ES-I3 (cell line): ENCODE measurements at regions not wholly inside any gene's neighbourhood (a gene's known extent, or its start where the extent isn't known, plus 50 kb on each side); places are given as distances from the start of the nearest gene placed in this dataset.

Experiments
- H3K36me3 ChIP-seq: 2 replicates; pipeline ENCODE4 v1.6.1; 2013; ENCODE audit warnings: mild to moderate bottlenecking, low read length, control low read depth, moderate library complexity; ENCODE audit not compliant: insufficient read depth
- H3K4me1 ChIP-seq: 2 replicates; pipeline ENCODE4 v1.6.1; 2013; ENCODE audit warnings: mild to moderate bottlenecking, control low read depth, low read length; ENCODE audit not compliant: insufficient read depth
- H3K9ac ChIP-seq: 2 replicates; pipeline ENCODE4 v1.6.1; 2013; ENCODE audit warnings: low read depth, mild to moderate bottlenecking, low read length, moderate library complexity
- H3K9me3 ChIP-seq: 2 replicates; pipeline ENCODE4 v1.6.1; 2013; ENCODE audit warnings: mild to moderate bottlenecking, low read length, moderate library complexity; ENCODE audit not compliant: control insufficient read depth, insufficient read depth

DNA sequence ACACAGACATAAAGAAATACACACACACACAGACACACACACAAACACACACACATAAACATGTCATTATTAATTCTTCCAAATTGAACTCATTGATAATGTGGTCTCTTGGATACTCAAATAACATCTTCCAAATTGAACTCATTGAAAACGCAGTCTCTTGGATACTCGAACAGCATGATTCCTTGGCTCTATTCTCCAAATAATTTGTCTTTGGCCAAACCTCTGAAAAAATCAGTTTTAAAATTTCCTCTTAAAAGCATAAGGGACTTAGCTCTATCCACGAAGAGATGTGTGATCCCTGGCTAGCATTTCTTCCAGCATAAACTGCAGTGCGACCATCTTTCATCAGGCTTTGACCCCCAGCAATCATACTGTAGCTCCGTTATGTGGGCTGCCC is 296.6 kb downstream of the IRX2 start:
- no peak overlapping the region for H3K9ac ChIP-seq
- no peaks in the 10 kb centered on the region for H3K36me3 ChIP-seq
- H3K9me3 ChIP-seq, result no peaks in the 10 kb centered on the region
- no peaks in the 10 kb centered on the region for H3K4me1 ChIP-seq

DNA sequence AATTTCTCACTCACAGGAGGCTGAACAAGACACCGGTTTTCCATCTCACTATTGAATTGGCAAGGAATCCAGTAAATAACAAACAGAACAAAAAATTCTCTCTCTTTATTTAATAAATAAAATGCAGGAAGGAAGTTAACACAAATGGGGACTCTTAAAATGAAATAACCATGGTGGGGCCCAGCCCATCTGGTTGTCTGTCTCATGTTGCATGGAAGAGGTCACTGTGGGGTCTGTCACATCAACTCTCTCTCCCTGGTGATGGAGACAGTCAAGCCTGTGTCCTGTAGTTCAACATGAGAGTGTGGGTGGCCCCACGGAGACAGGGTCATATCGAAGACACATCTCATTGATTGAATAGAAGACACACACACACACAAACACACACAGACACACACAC is 297.7 kb downstream of the IRX2 start:
- Histone ChIP-seq H3K9ac (no peak overlapping the region), H3K36me3 (no peaks in the 10 kb centered on the region), H3K9me3 (no peaks in the 10 kb centered on the region), H3K4me1 (no peaks in the 10 kb centered on the region)

DNA sequence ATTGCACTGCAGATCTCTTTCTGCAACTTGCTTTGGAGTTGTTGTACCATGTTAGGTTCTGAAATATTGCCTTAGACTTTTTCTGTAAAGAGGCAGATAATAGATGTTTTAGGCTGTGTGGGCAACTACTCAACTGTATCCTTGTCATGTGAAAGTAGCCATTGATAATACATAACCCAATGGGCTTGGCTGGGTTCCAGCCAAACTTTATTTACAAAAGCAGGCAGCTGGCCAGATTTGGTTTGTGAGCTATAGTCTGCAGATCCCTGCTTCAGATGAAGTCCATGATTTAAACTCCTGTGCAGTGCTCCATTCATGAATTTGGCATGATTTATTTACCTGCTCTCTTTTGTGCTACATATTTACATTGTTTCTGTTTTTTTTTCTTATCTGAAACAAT is 300.4 kb downstream of the IRX2 start:
- no peaks in the 10 kb centered on the region for H3K4me1 ChIP-seq
- no peaks in the 10 kb centered on the region for H3K9me3 ChIP-seq
- H3K36me3 ChIP-seq, result no peaks in the 10 kb centered on the region
- no peak overlapping the region for H3K9ac ChIP-seq

- H3K9me3 ChIP-seq, result no peaks in the 10 kb centered on the region
Measured at GRCh38 chr5:2442496-2443354, 308.8 kb downstream of the IRX2 start.

GRCh38 chr5:2441495-2442180 is 309.8 kb downstream of the IRX2 start:
- no peaks in the 10 kb centered on the region for H3K4me1 ChIP-seq
- H3K36me3 ChIP-seq, result no peaks in the 10 kb centered on the region
- no peak overlapping the region for H3K9ac ChIP-seq
- no peaks in the 10 kb centered on the region for H3K9me3 ChIP-seq

More at GRCh38 chr5:2442496-2443354, 308.8 kb downstream of the IRX2 start:
- H3K36me3 ChIP-seq, result no peaks in the 10 kb centered on the region
- no peaks in the 10 kb centered on the region for H3K4me1 ChIP-seq
- no peak overlapping the region for H3K9ac ChIP-seq

DNA sequence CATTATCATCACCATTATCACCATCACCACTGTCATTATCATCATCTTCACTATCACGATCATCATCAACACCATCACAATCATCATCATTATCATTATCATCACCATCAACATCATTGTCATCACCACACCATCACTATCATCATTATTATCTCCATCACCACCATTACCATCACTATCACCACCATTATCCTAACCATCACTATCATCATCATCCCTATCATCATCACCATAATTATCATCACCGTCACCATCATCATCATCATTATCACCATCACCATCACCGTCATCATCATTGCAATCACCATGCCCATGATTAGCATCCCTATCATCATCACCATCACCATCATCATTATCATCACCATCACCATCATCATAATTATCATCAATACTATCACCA is 311.9 kb downstream of the IRX2 start:
- Histone ChIP-seq H3K4me1 (no peaks in the 10 kb centered on the region), H3K36me3 (no peaks in the 10 kb centered on the region), H3K9ac (no peak overlapping the region), H3K9me3 (no peaks in the 10 kb centered on the region)

- H3K9me3 ChIP-seq, result peaks cover 9% of the 10 kb centered on the region
- no peak overlapping the region for H3K9ac ChIP-seq
- H3K4me1 ChIP-seq, result no peaks in the 10 kb centered on the region
- H3K36me3 ChIP-seq, result no peaks in the 10 kb centered on the region
Measured at GRCh38 chr5:2433086-2433485, 318.4 kb downstream of the IRX2 start.

DNA sequence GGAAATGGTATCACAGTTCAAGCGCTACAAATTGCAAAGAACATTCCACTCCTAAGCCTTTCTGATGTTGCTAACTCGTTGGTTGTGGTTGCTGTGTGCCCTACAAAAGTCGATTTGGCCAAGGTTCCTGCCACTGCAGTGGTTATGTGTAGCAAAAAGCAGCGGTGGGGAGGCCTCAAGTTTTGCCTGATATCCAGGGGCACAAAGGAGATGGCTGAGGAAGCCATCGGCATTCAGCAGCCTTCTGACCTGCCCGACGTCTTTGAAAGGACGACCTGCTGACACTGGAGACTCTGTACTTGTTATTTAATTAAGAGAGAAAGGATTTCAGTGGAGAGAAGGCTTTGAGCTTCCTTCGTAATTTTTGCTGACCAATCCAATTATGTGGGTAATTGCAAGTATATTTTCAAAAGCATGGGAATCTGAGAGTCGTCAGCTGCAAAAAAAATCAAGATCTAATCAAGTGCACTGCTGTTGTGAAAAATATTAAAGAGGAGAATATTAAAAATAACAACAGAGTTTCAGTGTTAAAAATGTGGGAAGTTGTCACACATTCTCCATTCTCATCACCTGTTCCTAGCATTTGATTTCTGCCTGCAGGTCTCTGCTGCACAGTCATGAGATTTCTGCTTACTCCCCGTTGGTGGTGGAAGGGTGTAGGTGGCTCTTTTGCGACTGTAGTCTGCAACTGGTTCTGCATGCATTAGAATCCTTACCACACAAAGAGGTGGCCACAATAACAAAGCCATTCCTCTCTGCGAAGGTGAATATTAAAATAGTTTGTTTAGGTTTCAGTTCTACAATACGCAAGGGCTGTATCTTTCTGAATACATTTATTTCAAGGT is 319.2 kb downstream of the IRX2 start:
- Histone ChIP-seq H3K36me3 (no peaks in the 10 kb centered on the region), H3K9ac (no peak overlapping the region), H3K4me1 (no peaks in the 10 kb centered on the region), H3K9me3 (peaks cover 9% of the 10 kb centered on the region)

- Histone ChIP-seq H3K9me3 (peaks cover 9% of the 10 kb centered on the region), H3K36me3 (no peaks in the 10 kb centered on the region), H3K9ac (no peak overlapping the region), H3K4me1 (no peaks in the 10 kb centered on the region)
Measured at GRCh38 chr5:2430606-2431005, 320.9 kb downstream of the IRX2 start.

- Histone ChIP-seq H3K9ac (no peak overlapping the region), H3K4me1 (no peaks in the 10 kb centered on the region), H3K36me3 (no peaks in the 10 kb centered on the region), H3K9me3 (peaks cover 5% of the 10 kb centered on the region)
Measured at GRCh38 chr5:2427983-2428382, 323.5 kb downstream of the IRX2 start.

DNA sequence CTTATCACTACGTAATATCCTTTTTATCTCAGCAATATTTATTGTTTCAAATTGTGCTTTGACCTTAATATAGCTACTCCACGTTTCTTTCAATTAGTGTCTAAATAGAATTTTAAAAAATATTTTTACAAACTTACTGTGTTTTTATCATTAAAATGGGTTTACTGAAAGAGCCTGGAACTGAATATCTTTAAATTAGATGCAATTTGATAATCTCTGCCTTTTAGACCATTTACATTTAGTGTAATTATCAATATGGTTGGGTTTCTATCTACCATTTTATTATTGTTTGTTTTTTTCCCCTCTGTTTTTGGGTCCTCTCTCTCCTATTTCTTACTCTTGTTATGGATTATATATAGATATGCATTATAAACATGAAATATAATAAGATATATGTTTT is 327.8 kb downstream of the IRX2 start:
- H3K4me1 ChIP-seq, result no peaks in the 10 kb centered on the region
- H3K9me3 ChIP-seq, result no peaks in the 10 kb centered on the region
- no peak overlapping the region for H3K9ac ChIP-seq
- H3K36me3 ChIP-seq, result no peaks in the 10 kb centered on the region

DNA sequence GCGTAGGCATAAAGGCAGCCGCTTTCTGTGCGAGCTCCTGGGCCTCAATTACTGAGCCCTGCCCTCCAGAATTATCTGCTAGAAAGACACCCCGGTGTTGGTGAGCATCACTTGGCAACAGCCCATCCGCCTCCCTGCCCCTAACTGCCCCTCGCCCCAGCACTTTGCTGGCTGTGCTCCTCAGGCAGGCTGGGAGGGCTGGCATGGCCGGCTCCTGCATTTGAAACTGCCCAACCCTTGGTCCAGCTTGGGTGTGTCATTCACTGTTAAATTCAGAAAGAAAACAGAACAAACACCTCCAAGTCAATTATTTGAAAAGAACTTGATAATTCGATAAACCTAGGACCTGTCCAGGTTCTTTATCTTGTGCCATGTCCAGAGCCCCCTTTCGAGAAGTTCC is 334.2 kb downstream of the IRX2 start:
- Histone ChIP-seq H3K4me1 (no peaks in the 10 kb centered on the region), H3K9ac (no peak overlapping the region), H3K9me3 (no peaks in the 10 kb centered on the region), H3K36me3 (no peaks in the 10 kb centered on the region)

GRCh38 chr5:2415678-2416077 is 335.8 kb downstream of the IRX2 start:
- Histone ChIP-seq H3K36me3 (no peaks in the 10 kb centered on the region), H3K9me3 (no peaks in the 10 kb centered on the region), H3K4me1 (no peaks in the 10 kb centered on the region)

GRCh38 chr5:2410451-2410850 is 341.0 kb downstream of the IRX2 start:
- no peak overlapping the region for H3K9ac ChIP-seq
- H3K9me3 ChIP-seq, result no peaks in the 10 kb centered on the region
- no peaks in the 10 kb centered on the region for H3K4me1 ChIP-seq
- no peaks in the 10 kb centered on the region for H3K36me3 ChIP-seq

More at GRCh38 chr5:2415678-2416077, 335.8 kb downstream of the IRX2 start:
- no peak overlapping the region for H3K9ac ChIP-seq
